SH-SY5Y (cell line): ENCODE measurements at regions not wholly inside any gene's neighbourhood (a gene's known extent, or its start where the extent isn't known, plus 50 kb on each side); places are given as distances from the start of the nearest gene placed in this dataset.

Experiments used
- GATA2 ChIP-seq: IDR thresholded peaks from 2 replicates; pipeline ENCODE4 v1.6.1; 2011; ENCODE audit warnings: mild to moderate bottlenecking, low read depth, low read length
- GATA3 ChIP-seq: IDR thresholded peaks from 2 replicates; pipeline ENCODE4 v1.6.1; 2011; ENCODE audit warnings: low read depth, mild to moderate bottlenecking, low read length, moderate library complexity

DNA sequence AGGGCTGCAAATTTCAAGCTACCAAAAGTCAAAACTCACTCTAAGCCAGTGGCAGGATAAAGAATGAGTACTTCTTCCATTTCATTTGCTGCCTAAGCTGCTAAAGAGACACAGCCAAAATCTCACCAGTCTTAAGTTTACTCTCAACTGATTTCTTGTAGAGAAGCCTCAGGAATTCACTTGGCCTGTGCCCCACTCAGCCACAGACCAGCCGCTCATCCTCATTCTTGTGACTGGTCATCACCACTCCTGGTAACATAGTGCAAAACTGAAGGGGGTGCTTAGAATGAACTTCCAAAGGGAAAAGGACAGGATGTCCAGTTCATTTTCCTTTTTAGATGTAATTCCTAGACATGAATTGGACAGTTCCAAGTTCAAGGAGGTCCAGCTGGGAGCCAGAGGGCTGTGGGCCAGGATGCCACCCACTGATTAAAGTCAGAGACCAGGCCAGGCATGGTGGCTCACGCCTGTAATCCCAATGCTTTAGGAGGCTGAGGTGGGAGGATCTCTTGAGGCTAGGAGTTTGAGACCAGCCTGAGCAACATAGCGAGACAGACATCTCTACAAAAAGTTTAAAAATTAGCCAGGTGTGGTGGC, 72.7 kb upstream of the RANBP3L start:
- TF ChIP-seq GATA3 (no peak), GATA2 (no peak)

DNA sequence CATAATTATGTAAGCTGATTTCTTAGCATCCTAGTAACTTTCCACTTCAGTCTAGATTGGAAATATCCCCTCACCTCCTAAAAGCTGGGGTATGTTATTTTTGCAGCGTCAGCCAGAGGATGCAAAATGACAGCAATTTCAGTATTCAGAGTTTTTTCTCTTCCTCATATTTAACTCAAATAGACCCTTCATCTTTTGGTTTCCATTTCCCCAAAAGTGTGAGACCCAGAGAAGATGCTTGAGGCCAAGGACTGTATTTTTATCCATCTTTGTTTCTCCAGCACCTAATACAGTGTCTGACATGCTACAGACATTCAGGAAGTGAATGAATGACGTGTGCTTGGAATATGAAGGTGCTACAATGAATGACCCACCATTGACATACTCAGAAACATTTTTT, 75.5 kb upstream of the RANBP3L start:
- TF ChIP-seq GATA2 (no peak), GATA3 (no peak)

DNA sequence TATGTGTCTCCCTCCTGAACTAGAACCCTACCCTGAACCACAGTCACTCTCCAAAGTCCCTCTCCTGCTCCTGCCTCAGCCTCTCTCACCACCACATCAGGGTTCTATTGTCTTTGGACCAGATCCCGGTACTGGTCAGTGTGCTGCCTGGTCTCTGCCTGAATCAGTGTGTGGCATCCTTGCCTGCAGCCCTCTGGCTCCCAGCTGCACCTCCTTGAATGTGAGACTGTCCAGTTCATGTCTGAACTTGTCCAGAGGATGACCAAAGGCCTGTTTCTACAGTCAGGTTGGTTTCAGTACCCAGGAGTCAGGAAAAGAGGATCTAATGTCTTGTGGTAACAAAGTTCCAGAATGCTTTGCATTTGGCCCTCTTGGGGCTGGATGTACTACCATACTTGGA, 76.8 kb upstream of the RANBP3L start:
- TF ChIP-seq GATA3 (no peak), GATA2 (no peak)

DNA sequence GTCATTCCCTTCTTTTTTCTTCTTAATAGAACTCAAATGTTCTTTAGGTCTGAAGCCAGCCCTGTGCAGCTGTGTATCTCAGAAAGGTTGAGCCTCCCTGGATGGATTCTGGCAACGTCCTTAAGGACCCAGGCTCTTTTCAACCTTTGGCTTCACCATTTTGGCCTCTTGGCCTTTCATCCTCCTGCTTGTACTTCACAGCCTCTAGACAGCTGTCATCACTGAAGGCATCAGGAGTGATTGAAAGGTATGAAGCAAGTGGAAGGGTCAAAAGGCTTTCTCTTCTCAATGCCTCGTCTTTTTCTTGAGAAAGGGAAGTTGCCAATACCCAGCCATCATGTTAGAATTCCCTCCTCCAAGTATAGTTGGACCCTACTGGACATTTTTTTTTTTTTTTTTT, 81.2 kb upstream of the RANBP3L start:
- TF ChIP-seq GATA3, result no peak
- TF ChIP-seq GATA2, result no peak

DNA sequence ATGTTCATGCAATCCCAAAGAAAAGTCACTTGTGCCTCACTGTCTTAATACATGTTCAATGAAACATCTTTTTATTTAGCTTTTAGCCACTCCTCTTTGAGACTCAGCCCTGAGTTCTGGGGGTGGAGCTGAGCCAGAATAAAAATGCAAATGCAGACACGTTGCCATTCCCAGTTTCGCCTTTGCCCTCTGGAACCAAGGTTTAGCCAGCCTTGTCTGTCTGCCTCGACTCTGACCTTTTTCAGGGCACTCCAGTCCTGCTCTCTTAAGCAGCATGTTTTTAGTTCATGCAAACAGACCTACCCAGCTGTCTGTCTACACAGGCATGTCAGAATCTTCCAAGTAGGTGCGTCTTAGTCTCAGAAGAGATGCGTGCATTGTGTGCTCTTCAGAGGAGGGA, 82.2 kb upstream of the RANBP3L start:
- TF ChIP-seq GATA3 (no peak), GATA2 (no peak)

DNA sequence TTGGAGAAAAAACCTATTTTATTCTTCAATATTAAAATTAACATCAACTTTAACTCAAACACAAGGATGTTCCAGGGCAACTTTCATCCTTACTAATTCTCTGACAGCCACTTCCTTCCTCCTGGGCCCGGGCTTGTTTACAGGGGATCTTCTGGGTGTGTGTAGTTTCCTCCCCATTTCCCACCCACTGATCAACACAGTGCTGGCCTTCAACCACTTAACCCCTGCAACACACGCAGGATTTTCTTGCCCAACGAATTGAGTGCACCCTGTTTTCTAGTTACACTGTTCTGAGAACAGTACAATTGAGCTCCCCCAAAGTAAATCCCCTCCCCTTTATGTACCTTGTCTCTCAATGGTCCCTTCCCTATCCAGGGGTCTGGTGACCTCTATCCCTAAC, 83.1 kb upstream of the RANBP3L start:
- TF ChIP-seq GATA3, result no peak
- no peak for TF ChIP-seq GATA2

DNA sequence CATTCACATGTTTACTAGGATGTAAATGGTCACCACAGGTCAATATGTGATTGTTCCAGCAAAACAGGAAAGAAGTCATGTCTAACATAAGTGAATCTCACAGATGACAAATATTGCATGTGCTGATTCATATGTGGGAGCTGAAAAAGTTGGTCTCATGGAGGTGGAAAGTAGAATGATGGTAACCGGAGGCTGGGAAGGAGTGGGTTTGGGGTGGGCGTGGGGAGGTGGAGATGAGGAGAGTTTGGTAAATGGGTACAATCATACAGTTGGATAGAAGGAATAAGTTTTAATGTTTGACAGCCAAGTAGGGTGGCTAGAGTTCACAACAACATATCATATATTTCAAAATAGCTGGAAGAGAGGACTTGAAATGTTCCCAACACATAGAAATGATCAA, 83.8 kb upstream of the RANBP3L start:
- TF ChIP-seq GATA3 (no peak), GATA2 (no peak)

DNA sequence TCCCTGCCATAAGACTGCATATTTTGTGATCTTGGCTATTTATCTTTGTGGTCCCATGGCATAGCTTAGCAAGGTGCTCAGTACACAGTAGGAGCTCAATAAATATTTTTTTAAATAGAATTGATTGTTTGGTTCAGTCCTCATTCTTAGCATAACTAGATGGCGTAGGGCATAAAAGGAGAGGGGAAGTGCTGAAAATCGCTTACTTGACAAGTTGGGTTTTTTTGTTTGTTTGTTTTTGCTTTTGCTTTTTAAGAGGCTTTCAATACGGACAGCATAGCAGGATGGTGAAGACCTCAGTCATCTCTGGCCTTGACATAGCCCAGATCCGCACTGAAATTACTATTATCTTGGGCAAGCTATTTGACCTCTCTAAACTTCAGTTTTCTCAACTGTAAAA, 86.6 kb upstream of the RANBP3L start:
- TF ChIP-seq GATA3, result no peak
- no peak for TF ChIP-seq GATA2

DNA sequence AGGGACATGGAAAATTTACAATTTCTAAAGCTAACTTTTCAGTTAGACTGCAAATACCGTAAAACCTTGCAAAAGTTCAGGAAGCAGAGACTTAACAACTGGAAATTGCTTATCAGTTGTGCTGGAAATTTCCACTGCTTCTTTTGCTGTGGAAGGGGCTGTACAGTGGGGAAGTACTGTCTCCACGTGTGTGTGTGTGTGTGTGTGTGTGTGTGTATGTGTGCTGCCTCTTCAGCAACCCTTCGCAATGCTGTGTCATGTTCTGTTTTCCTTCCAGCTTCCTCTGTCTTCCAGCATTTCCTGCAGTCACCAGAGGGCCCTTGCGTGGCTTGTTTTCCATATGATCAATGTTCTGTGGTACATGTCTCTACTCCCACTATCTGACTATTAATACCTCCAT, 87.5 kb upstream of the RANBP3L start:
- TF ChIP-seq GATA3, result no peak
- no peak for TF ChIP-seq GATA2

DNA sequence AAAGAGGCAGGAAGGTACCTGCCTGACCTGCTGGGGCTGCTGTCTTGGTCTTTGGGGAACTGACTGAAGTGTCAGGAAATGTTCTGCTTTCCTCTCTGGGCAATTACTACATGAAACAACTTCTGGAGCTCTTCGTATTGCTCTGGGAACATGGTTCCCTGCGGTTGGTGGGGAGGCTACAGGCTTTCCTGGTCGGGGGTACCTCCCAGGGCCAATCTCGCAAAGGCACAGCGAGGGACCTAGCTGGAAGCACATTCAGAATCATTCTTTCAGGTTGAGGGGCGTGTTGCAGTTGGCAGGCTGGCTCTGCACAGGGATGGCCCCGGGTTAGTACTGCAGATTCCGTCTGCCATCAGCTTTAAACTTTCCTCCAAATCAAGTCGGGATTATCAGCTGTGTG, 88.9 kb upstream of the RANBP3L start:
- TF ChIP-seq GATA2 (no peak), GATA3 (no peak)

DNA sequence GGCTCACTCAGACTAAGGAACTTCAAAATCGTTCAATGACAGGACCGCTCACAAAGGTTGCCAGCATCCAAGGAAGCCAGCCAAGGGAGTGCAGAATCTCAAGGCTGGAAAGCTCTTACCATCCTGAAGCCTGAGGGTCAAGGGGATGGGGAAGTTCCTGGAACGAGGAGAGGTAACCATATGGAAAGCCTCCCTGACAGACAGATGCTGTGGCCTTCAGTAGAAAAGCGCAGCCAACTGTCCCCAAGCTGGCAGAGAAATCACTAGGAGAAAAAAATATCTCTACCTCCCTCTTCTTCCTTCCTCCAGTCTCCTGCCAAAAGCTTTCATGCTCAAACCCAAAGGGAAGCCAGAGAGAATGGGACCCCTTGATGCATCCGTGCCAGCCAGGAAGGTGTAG, 90.5 kb upstream of the RANBP3L start:
- TF ChIP-seq GATA2, result no peak
- no peak for TF ChIP-seq GATA3

DNA sequence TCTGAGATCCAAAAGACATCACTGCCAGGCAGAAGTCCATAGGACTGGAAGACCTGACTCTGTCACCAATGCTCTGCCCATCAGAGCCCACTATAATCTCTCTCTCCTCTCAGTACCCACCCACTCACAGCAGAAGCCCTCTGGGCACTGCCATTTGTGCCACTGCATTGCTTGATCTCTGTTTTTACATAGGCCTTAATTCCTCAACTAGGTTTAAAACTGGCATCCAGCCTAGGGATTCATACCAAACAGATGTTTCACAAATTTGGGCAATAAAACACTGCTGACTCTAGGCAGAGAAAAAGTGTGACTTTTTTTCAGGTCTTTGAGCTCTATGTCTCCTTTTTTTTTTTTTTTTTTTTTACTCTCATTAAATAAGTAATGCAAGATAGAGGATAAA, 91.1 kb upstream of the RANBP3L start:
- TF ChIP-seq GATA2 (0 out of 2 replicates have a peak, but pooled peaks have one; percentile 23), GATA3 (no peak)

DNA sequence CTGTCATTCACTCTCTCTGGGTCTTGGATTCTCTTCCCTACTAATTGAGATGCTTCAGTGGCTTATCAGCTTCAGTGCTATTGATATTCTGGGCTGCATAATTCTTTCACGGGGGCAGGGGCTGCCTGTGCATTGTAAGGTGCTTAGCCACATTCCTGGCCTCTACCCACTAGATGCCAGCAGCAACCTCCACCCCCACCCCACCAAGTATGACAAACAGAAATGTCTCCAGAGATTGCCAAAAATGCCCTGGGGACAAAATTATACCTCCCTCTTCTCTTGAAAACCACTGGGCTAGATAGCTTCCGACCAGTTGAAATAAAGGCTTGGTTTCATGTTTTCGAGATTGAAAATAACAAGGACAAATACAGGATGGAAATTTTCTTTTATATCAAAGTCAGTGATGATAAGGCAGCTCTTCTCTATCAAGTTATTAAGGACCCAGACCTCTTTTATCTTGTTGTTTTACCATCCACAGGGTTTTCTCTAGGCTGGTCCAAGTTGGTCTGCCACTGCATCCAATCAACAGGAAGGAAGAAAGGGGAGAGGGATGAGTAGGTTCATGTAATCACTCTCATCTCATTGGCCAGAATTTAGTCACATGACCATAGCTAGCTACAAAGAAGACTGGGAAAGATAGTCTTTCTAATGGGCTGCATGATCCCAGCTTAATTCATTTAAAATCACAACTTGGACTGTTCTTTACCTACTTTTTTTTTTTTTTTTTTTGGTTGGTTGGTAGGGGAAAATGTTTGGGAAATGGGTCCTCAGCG, 92.1 kb upstream of the RANBP3L start:
- TF ChIP-seq GATA3, result no peak
- TF ChIP-seq GATA2, result no peak

DNA sequence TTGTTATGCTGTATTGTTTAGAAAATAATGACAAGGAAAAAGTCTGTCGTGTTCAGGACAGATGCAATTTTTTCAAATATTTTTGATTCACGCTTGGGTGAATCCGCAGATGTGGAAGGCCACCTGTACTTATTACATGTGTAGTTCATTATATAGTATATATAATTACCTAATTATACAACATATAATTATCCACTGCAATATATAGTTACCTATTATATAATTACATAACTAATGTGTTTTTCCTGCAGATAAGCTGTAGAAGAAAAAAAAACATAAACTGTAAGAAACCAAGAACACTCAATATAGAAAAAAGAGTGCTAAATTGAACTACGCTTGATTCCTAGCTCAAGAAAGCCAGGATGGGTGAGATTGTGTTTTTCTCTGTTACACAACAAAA, 93.6 kb upstream of the RANBP3L start:
- TF ChIP-seq GATA3 (no peak), GATA2 (no peak)

DNA sequence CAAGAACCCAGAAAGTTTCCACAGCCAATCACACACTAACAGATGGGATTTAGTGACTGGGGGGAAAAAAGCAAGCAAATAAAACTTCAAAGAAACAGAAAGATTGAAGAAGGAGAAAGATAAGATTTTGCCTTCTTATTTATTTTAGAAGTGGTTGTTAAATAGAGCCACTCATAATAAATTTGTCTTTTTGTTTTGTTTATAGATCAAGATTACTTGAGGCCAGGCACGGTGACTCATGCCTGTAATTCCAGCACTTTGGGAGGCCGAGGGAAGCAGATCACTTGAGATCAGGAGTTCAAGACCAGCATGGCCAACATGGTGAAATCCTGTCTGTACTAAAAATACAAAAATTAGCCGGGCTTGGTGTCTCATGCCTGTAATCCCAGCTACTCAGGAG, 94.9 kb upstream of the RANBP3L start:
- TF ChIP-seq GATA2 (no peak), GATA3 (no peak)
